ENCODE measurements at regions not wholly inside any gene's neighbourhood (a gene's known extent, or its start where the extent isn't known, plus 50 kb on each side); places are given as distances from the start of the nearest gene placed in this dataset.

GRCh38 chr9:28656727-28657126 is 1083.4 kb upstream of the C9orf72 start:
- Histone ChIP-seq H3K79me1 (ENCODE audit: insufficient read depth, low read depth, low read length, poor library complexity, severe bottlenecking) (no peaks in the 10 kb centered on the region), H3K14ac (ENCODE audit: insufficient read depth, low read length) (no peak overlapping the region), H3K4ac (ENCODE audit: low read depth, low read length) (no peak overlapping the region), H4K8ac (replicated peaks; ENCODE audit: insufficient read length, low read depth, low read length) (no peak overlapping the region), H3K9me3 (ENCODE audit: control insufficient read depth, low read depth, low read length) (no peaks in the 10 kb centered on the region), H2BK12ac (ENCODE audit: insufficient read length, low read depth, low read length) (no peak overlapping the region), H3K23me2 (ENCODE audit: insufficient read length, low read depth, low read length, poor library complexity, severe bottlenecking) (no peaks in the 10 kb centered on the region), H3K56ac (ENCODE audit: insufficient read length, low read depth, low read length) (no peak overlapping the region), H2BK15ac (ENCODE audit: low read depth, low read length) (no peak overlapping the region), H4K5ac (ENCODE audit: insufficient read length, low read depth, low read length) (no peak overlapping the region), H3K4me2 (ENCODE audit: insufficient read depth, insufficient read length, low read length) (no peak overlapping the region), H2AFZ (ENCODE audit: low read length) (no peak overlapping the region), H3K23ac (ENCODE audit: insufficient read length, low read depth, low read length) (no peak overlapping the region), H3K4me1 (ENCODE audit: insufficient read depth, low read length) (no peaks in the 10 kb centered on the region), H3K79me2 (ENCODE audit: insufficient read depth, low read length) (no peaks in the 10 kb centered on the region), H2BK20ac (ENCODE audit: low read depth, low read length, poor library complexity, severe bottlenecking) (no peak overlapping the region), H4K91ac (ENCODE audit: insufficient read length, low read depth, low read length) (no peak overlapping the region), H4K20me1 (ENCODE audit: control insufficient read depth, insufficient read depth, insufficient read length) (no peaks in the 10 kb centered on the region), H2AK5ac (ENCODE audit: insufficient read length, low read length) (no peak overlapping the region), H3K27ac (ENCODE audit: insufficient read length, low read depth, low read length) (no peak overlapping the region), H3K9ac (ENCODE audit: extremely low read depth, insufficient read length, low read length) (no peak overlapping the region), H3T11ph (ENCODE audit: low read length) (no peak overlapping the region), H2BK120ac (ENCODE audit: low read depth, low read length, poor library complexity, severe bottlenecking) (no peak overlapping the region), H3K18ac (ENCODE audit: insufficient read length, low read depth, low read length) (no peak overlapping the region), H2BK5ac (ENCODE audit: insufficient read length, low read length) (no peak overlapping the region), H3K27me3 (ENCODE audit: insufficient read depth, low read length) (no peaks in the 10 kb centered on the region)
- peaks cover 0 to 6% of the 10 kb centered on the region in 2 experiments; a peak in 2 of 4 replicates for H3K4me1 Mint-ChIP-seq
- no peaks in the 10 kb centered on the region for H3K27me3 Mint-ChIP-seq (ENCODE audit: low read depth)
- H3K4me3 Mint-ChIP-seq: no peak overlapping the region
- WGBS (ENCODE audit: extremely low coverage, insufficient read length, low lambda C conversion rate): no CpG with 5 or more reads among the region's 2 CpGs
- 0 out of 7 replicates have a peak, but pooled peaks cover 0 to 1% (median 0%) of the 10 kb centered on the region in 3 experiments for H3K36me3 Mint-ChIP-seq (ENCODE audit: insufficient read depth in 1 of 3, low read depth in 3 of 3)
- DNase-seq: no peak
- TF ChIP-seq CTCF (conservative IDR thresholded peaks at IDR 0.05): no peak
- no peak overlapping the region for H3K27ac Mint-ChIP-seq
- H3K9me3 Mint-ChIP-seq: no peaks in the 10 kb centered on the region

Data from H9 (cell line).